ENCODE measurements at regions not wholly inside any gene's neighbourhood (a gene's known extent, or its start where the extent isn't known, plus 50 kb on each side); places are given as distances from the start of the nearest gene placed in this dataset.

GRCh38 chr4:17336986-17337385 lies 174.9 kb downstream of the QDPR start:
- no peak for DNase-seq (ENCODE audit: low read depth in 2 of 2)

GRCh38 chr4:17336524-17336961 lies 175.3 kb downstream of the QDPR start:
- peak; percentile 52 to 58 for DNase-seq (ENCODE audit: low read depth in 2 of 2)

GRCh38 chr4:17336069-17336468 lies 175.8 kb downstream of the QDPR start:
- no peak for DNase-seq (ENCODE audit: low read depth in 2 of 2)

- DNase-seq (ENCODE audit: low read depth in 2 of 2): no peak
Observed at GRCh38 chr4:17335371-17335770, 176.5 kb downstream of the QDPR start.

- no peak for DNase-seq (ENCODE audit: low read depth in 2 of 2)
Observed at GRCh38 chr4:17332478-17332877, 179.4 kb downstream of the QDPR start.

- no peak for DNase-seq (ENCODE audit: low read depth in 2 of 2)
Observed at GRCh38 chr4:17329046-17329445, 182.8 kb downstream of the QDPR start.

- DNase-seq (ENCODE audit: low read depth in 2 of 2): no peak
Observed at GRCh38 chr4:17328141-17328815, 183.6 kb downstream of the QDPR start.

GRCh38 chr4:17327591-17327990 lies 184.3 kb downstream of the QDPR start:
- no peak for DNase-seq (ENCODE audit: low read depth in 2 of 2)

- no peak for DNase-seq (ENCODE audit: low read depth in 2 of 2)
Observed at GRCh38 chr4:17326756-17327155, 185.1 kb downstream of the QDPR start.

GRCh38 chr4:17325098-17325497 lies 186.8 kb downstream of the QDPR start:
- DNase-seq (ENCODE audit: low read depth in 2 of 2): no peak

GRCh38 chr4:17324386-17324830 lies 187.5 kb downstream of the QDPR start:
- peak; percentile 31 to 58 for DNase-seq (ENCODE audit: low read depth in 2 of 2)

GRCh38 chr4:17323554-17324385 lies 188.1 kb downstream of the QDPR start:
- DNase-seq (ENCODE audit: low read depth in 2 of 2): no peak

- DNase-seq (ENCODE audit: low read depth in 2 of 2): no peak
Observed at GRCh38 chr4:17322514-17322913, 189.4 kb downstream of the QDPR start.

- DNase-seq (ENCODE audit: low read depth in 2 of 2): no peak
Observed at GRCh38 chr4:17320046-17320445, 191.8 kb downstream of the QDPR start.

- no peak for DNase-seq (ENCODE audit: low read depth in 2 of 2)
Observed at GRCh38 chr4:17317526-17317925, 194.4 kb downstream of the QDPR start.

GRCh38 chr4:17316566-17316965 lies 195.3 kb downstream of the QDPR start:
- no peak for DNase-seq (ENCODE audit: low read depth in 2 of 2)

- DNase-seq (ENCODE audit: low read depth in 2 of 2): no peak
Observed at GRCh38 chr4:17315459-17315858, 196.4 kb downstream of the QDPR start.

- no peak for DNase-seq (ENCODE audit: low read depth in 2 of 2)
Observed at GRCh38 chr4:17313194-17313593, 198.7 kb downstream of the QDPR start.

GRCh38 chr4:17310269-17310652 lies 201.6 kb downstream of the QDPR start:
- DNase-seq (ENCODE audit: low read depth in 2 of 2): no peak

GRCh38 chr4:17309567-17310268 lies 202.2 kb downstream of the QDPR start:
- no peak for DNase-seq (ENCODE audit: low read depth in 2 of 2)

GRCh38 chr4:17301869-17302268 lies 210.0 kb downstream of the QDPR start:
- DNase-seq (ENCODE audit: low read depth in 2 of 2): no peak

GRCh38 chr4:17301266-17301665 lies 210.6 kb downstream of the QDPR start:
- DNase-seq (ENCODE audit: low read depth in 2 of 2): no peak

Measured in activated CD4-positive, alpha-beta T cell treated with anti-CD3 and anti-CD28 coated beads for 24 hours (primary cell).